ENCODE measurements at regions not wholly inside any gene's neighbourhood (a gene's known extent, or its start where the extent isn't known, plus 50 kb on each side); places are given as distances from the start of the nearest gene placed in this dataset.

DNA sequence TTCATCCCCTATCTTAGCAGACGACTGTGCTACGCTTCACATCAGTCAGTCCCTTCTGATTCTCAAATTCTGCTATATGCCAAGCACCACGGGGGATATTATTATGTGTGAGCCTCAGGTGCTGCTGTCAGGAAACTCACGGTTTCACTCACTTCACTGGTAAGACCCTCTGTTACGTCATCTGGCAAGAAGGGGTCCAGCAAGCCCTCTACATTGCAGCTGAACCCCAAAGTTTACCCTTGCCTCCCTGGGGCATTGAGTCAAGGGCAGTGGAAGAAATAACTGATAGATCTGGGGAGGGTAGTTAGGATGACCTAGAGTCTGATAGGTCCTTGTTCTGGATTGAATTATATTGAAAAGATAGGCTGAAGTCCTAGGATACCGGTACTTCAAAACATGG is 237.4 kb downstream of the RRAGC start:
- Histone ChIP-seq H3K27ac (ENCODE audit: low read depth) (no peak overlapping the region), H3K36me3 (ENCODE audit: insufficient read depth) (no peaks in the 10 kb centered on the region), H3K4me3 (ENCODE audit: low read depth, low read length) (no peak overlapping the region), H3K4me1 (ENCODE audit: insufficient read depth) (no peaks in the 10 kb centered on the region)
- no peak for DNase-seq (ENCODE audit: extremely low spot score)
- 84% methylated on average over 6 of the region's 6 CpGs for WGBS

DNA sequence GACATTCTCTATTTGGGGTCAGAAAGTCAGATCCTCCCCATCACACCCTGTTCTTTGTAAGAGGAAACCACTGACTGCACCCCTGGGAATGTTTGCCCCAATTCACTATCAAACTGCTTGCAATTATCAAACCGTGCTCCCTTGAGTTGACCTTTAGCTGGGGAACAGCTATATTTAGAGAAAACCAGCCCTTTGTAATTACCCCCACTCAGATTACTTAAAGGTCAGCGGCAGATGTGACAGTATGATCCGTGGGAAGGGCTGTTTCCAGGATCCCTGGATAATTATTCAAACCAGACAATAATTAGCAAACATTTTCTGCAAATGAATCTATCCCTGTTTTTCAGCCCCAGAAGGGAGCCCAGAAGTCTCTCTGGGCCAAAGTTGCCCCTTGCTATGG is 242.7 kb downstream of the RRAGC start:
- WGBS, result 17% methylated on average over 3 of the region's 3 CpGs
- no peaks in the 10 kb centered on the region for H3K36me3 ChIP-seq (ENCODE audit: insufficient read depth)
- no peaks in the 10 kb centered on the region for H3K4me1 ChIP-seq (ENCODE audit: insufficient read depth)
- no peak overlapping the region for H3K4me3 ChIP-seq (ENCODE audit: low read depth, low read length)
- DNase-seq (ENCODE audit: extremely low spot score), result no peak
- H3K27ac ChIP-seq (ENCODE audit: low read depth), result no peak overlapping the region

DNA sequence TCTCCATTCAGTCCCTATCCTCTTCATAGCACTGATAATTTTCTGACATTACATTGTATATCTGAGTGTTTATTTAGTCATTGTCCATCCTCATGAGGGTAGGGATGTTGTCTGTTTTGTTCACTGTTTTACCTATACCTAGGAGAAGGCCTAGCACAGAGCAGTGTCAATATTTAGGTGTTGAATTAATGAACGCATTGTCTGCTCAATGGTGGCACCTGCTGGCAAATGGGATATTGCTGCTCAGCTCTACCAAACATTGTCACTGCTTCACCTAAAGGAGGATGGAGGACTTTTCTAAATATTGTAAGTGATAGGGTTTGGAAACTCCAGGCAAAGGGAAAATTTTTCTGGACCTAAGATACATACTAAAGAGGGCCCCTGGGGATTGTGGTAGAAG is 243.9 kb downstream of the RRAGC start:
- Histone ChIP-seq H3K27ac (ENCODE audit: low read depth) (no peak overlapping the region), H3K4me1 (ENCODE audit: insufficient read depth) (no peaks in the 10 kb centered on the region), H3K4me3 (ENCODE audit: low read depth, low read length) (no peak overlapping the region), H3K36me3 (ENCODE audit: insufficient read depth) (no peaks in the 10 kb centered on the region)
- WGBS, result 78% methylated on average over 1 of the region's 1 CpG
- DNase-seq (ENCODE audit: extremely low spot score), result no peak

DNA sequence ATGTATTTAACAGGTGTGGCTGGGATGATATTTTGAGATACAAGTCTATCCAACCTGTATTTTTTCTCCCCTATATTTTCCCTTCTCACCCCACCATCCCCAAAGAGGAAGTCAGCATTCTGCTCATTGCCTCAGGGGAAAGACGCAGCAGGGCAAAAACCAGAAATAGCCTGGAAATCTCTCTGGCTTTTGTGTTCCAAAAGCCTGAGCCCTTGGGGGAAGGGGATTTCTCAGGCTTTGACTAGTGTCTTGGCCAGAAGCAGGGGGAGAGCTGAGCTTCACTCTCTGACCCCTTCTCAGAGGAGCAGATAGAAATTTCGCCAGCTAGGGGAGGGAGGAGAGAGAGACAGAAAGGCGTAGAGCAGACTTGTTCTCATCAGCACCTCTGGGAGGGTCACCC is 244.7 kb downstream of the RRAGC start:
- DNase-seq (ENCODE audit: extremely low spot score), result no peak
- H3K4me3 ChIP-seq (ENCODE audit: low read depth, low read length), result no peak overlapping the region
- H3K27ac ChIP-seq (ENCODE audit: low read depth), result no peak overlapping the region
- no peaks in the 10 kb centered on the region for H3K36me3 ChIP-seq (ENCODE audit: insufficient read depth)
- no peaks in the 10 kb centered on the region for H3K4me1 ChIP-seq (ENCODE audit: insufficient read depth)
- WGBS, result 59% methylated on average over 3 of the region's 3 CpGs

DNA sequence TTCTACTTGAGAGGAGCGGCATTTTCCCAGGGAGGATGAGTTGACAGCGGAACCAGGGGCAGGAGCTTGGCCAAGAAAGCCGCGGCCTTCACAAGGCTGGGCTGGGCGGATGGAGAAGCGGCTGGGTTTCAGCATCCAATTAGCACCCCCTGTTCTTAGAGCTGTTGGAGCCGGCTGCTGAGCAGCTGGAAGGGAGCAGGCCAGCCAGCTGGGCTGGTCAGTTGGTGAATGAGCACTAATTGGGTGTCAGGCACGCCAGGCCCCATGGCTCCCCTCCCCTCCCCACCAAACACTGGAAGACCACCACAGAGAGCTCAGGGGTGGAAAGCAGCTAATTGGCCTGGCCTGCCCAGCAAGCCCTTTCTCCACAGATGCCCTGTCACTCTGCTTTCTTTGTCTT is 245.6 kb downstream of the RRAGC start:
- Histone ChIP-seq H3K36me3 (ENCODE audit: insufficient read depth) (no peaks in the 10 kb centered on the region), H3K4me1 (ENCODE audit: insufficient read depth) (no peaks in the 10 kb centered on the region), H3K4me3 (ENCODE audit: low read depth, low read length) (no peak overlapping the region), H3K27ac (ENCODE audit: low read depth) (no peak overlapping the region)
- WGBS, result 57% methylated on average over 8 of the region's 8 CpGs
- no peak for DNase-seq (ENCODE audit: extremely low spot score)

DNA sequence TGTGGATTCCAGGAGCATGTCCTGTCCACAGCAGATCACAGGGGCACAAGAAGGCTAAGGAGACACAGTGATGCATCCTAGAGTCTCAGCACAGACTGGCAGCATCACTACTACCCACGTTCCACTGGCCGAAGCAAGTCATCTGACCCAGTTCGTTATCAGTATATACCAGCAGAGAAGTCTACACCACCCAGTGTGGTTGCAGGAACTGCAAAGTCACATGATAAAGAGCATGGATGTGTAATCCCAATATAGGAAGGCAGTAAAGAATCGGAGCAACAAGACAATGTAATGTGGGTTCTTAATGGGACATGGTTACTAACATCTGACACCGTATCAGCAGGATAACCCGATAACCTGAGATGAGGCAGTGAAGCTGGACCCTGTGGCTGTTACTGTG is 246.6 kb downstream of the RRAGC start:
- no peaks in the 10 kb centered on the region for H3K4me1 ChIP-seq (ENCODE audit: insufficient read depth)

DNA sequence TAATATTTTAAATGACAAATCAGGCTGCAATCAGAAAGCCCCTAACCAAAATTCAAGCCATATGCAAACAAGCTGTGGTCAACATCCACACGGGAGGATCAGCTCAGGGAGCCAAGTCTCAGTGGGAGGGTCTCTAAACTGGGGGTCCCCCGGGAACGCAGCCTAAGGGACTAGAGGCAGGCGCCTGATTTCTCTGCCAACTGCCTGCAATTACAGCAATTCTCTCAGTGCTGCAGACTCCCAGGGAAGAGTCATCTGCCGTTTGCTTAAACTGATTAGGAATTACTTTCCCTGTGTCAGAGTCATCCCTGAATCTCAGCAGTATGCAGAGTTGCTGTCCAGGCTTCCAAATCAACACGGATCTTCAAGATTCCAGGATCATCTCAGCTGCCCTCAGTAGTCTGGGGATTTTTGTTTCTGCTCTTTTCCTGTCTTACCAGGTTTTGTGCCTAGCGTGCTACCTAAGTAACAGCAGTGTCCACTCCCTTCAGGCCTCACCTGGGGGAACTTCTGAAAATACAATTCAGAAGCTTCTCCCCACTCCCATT is 247.8 kb downstream of the RRAGC start:
- WGBS, result 27% methylated on average over 7 of the region's 7 CpGs

More for the DNA sequence above, 246.6 kb downstream of the RRAGC start:
- no peak for DNase-seq (ENCODE audit: extremely low spot score)
- Histone ChIP-seq H3K4me3 (ENCODE audit: low read depth, low read length) (no peak overlapping the region), H3K27ac (ENCODE audit: low read depth) (no peak overlapping the region), H3K36me3 (ENCODE audit: insufficient read depth) (no peaks in the 10 kb centered on the region)
- WGBS, result 85% methylated on average over 6 of the region's 6 CpGs

DNA sequence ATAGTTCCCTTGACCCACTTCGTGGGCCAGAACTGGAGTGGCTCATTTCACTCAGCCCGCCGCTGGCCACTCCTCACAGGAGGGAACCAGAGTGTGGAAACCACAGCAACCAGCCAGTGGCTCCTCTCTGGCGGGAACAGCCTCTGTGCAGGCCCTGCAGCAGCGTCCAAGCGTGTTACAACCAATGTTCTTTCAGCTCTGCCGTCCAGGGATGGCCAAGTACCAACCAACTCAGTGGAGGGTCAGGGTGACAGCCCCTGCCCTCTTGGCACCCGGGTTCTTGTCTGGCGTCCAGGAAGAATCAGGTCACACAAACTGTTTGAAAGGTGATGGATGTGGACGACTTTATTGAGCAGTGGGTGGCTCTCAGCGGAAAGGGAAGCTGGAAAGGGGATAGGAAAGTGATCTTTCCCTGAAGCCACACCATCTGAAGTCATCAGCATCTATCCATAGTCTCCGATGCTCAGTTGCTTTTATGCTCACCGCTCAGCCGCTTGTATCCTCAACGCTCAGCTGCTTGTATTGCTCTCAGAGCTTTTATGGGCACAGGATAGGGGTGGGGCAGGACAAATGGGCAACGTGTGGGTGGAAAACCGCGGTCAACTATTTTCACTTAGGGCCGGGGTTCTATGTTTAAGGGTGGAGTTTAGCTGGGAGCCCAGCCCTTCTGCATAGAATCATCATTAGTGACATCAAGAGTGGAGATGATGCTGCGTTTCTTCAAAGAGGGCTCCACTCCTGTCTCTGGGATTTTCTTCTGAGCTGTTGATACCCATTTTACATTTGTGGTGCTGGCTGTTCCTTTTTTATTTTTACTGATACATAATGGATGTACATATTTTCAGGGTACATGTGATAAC is 250.2 kb downstream of the RRAGC start:
- WGBS, result 84% methylated on average over 20 of the region's 20 CpGs
- H3K27ac ChIP-seq (ENCODE audit: low read depth), result no peak overlapping the region
- H3K4me1 ChIP-seq (ENCODE audit: insufficient read depth), result no peaks in the 10 kb centered on the region
- H3K36me3 ChIP-seq (ENCODE audit: insufficient read depth), result no peaks in the 10 kb centered on the region
- no peak for DNase-seq (ENCODE audit: extremely low spot score)
- no peak overlapping the region for H3K4me3 ChIP-seq (ENCODE audit: low read depth, low read length)

More for the DNA sequence above, 247.8 kb downstream of the RRAGC start:
- Histone ChIP-seq H3K27ac (ENCODE audit: low read depth) (no peak overlapping the region), H3K4me3 (ENCODE audit: low read depth, low read length) (no peak overlapping the region), H3K36me3 (ENCODE audit: insufficient read depth) (no peaks in the 10 kb centered on the region), H3K4me1 (ENCODE audit: insufficient read depth) (no peaks in the 10 kb centered on the region)
- no peak for DNase-seq (ENCODE audit: extremely low spot score)

DNA sequence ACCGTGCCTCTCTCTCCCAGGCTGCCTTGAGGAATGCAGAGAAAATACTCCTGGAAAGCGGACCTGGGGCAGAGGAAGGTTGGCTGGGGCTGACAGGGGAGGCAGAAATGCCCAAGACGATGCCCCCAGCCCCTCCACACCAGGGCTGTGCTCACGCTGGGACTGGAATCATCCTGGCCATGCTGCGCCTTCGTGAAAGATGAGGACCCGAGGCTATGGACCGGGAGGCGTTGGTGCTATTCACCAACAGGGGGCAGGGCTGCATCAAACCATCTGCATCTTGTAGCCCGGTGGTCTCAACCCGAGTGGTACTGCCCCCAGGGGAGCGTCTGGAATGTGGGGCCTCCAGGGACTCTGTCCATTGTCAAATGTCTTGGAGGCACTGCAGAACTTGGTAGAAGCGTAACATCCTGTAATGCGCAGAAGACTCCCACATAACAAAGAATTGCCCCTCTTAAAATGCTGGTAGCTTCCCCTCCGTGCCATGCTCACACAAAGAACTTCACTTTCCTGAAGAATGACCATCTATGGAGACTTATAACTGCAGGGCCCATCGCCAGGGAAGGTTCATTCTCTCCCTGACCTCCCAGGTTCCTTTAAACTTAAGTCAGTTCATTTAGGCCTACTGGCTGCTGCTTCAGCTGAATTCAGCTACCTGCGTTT is 251.2 kb downstream of the RRAGC start:
- H3K4me1 ChIP-seq (ENCODE audit: insufficient read depth), result no peaks in the 10 kb centered on the region
- no peak overlapping the region for H3K27ac ChIP-seq (ENCODE audit: low read depth)
- DNase-seq (ENCODE audit: extremely low spot score), result no peak
- H3K4me3 ChIP-seq (ENCODE audit: low read depth, low read length), result no peak overlapping the region
- WGBS, result 28% methylated on average over 17 of the region's 17 CpGs
- no peaks in the 10 kb centered on the region for H3K36me3 ChIP-seq (ENCODE audit: insufficient read depth)

DNA sequence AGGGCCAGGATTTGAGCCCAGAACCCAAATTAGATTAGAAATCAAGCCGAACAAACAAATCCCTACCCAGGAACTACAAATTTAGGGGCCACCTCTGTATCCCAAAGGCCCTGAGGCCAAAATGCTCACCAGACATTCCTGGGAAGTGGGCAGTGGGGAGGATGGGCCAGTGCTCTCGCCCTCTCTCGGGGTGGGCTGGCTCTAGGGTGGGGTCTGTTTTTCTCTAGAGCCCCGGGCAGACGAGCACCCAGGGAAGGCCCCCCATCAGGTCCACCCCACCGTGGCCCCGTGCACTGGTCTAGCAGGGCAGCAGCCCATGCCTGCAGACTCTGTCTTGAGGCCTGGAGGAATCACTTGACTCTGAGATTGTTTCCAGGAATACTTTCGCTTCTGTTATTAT is 252.0 kb downstream of the RRAGC start:
- no peak for DNase-seq (ENCODE audit: extremely low spot score)
- H3K4me1 ChIP-seq (ENCODE audit: insufficient read depth), result no peaks in the 10 kb centered on the region
- no peak overlapping the region for H3K27ac ChIP-seq (ENCODE audit: low read depth)
- no peaks in the 10 kb centered on the region for H3K36me3 ChIP-seq (ENCODE audit: insufficient read depth)
- H3K4me3 ChIP-seq (ENCODE audit: low read depth, low read length), result no peak overlapping the region
- WGBS, result 63% methylated on average over 8 of the region's 8 CpGs

DNA sequence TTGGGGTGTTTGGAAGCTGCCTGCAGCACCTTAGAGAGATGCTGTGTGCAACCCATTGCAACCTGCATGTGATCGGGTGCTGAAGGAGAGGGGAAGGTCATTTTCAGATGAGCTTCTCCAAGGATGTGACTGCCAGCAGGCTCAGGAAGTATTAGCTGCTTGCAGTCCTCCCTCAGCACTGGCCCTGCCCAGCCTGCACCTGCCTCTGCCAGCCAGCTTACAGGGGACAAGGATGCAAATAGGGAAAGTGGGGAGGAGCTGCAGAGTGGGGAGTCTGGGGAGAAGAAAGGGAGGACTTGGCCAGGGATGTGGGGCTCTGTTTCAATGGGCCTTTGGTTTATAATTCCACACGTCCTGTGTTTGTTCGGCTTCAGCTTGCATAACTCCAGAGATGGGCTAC is 254.5 kb downstream of the RRAGC start:
- H3K27ac ChIP-seq (ENCODE audit: low read depth), result no peak overlapping the region
- H3K4me3 ChIP-seq (ENCODE audit: low read depth, low read length), result no peak overlapping the region
- WGBS, result 76% methylated on average over 3 of the region's 3 CpGs
- no peak for DNase-seq (ENCODE audit: extremely low spot score)
- H3K36me3 ChIP-seq (ENCODE audit: insufficient read depth), result no peaks in the 10 kb centered on the region
- no peaks in the 10 kb centered on the region for H3K4me1 ChIP-seq (ENCODE audit: insufficient read depth)

DNA sequence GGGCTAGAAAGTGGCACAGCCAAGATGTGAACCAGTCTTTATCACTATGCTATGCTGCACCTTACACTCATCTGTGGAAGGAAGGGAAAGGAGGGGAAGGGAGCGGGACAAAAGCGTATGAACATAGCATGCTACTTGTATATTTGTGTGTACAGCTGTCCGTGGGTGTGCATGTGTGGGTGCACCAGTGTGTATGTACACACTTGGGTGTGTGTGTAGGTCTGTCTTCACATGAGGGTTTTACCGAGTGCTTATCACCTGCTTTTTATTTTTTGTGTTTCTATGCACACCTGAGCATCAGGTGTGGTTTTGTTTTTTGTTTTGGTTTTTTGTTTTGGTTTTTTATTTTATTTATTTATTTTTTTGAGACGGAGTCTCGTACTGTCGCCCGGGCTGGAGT is 255.7 kb downstream of the RRAGC start:
- WGBS, result 84% methylated on average over 8 of the region's 8 CpGs
- Histone ChIP-seq H3K27ac (ENCODE audit: low read depth) (no peak overlapping the region), H3K4me3 (ENCODE audit: low read depth, low read length) (no peak overlapping the region), H3K36me3 (ENCODE audit: insufficient read depth) (no peaks in the 10 kb centered on the region), H3K4me1 (ENCODE audit: insufficient read depth) (no peaks in the 10 kb centered on the region)
- DNase-seq (ENCODE audit: extremely low spot score), result no peak

DNA sequence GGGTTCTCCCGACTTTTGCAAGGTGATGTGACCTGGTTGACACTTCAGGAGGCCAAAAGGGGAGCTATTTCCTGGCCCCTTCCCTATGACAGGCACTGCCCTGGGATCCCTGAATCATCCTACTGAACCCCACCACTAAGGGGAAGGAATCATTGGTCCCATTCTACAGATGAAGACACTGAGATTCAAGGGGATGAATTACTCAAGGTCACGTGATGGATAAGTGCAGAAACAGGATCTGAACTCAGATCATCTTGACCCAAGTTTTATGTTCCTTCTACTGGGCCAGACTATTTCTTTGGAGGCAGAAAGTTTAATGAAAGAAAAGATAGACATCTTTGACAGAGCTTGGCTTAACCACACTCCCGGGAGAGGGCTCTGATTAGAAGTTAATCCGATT is 258.7 kb downstream of the RRAGC start:
- WGBS, result 62% methylated on average over 4 of the region's 4 CpGs
- DNase-seq (ENCODE audit: extremely low spot score), result no peak

DNA sequence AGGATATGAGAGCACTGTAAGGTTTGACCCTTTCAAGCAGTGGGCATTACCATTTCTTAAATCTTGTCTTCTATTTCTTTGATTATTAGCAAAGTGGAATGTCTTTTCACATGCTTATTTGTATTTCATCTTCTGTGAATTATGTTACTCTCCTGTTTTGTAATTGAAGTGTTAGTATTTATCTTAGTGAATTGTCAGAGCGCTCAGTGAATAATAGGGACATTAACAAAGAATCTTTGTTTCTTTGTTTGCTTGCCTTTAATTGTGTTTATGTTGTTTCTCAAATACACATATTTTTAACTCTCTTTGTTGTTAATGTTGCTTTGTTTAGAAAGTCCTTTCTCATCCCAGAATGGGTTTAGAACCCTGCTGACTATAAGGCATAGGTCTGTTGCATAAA is 259.3 kb downstream of the RRAGC start:
- H3K4me3 ChIP-seq (ENCODE audit: low read depth, low read length), result no peak overlapping the region
- DNase-seq (ENCODE audit: extremely low spot score), result no peak
- WGBS, result 68% methylated on average over 1 of the region's 1 CpG
- H3K27ac ChIP-seq (ENCODE audit: low read depth), result no peak overlapping the region
- H3K36me3 ChIP-seq (ENCODE audit: insufficient read depth), result no peaks in the 10 kb centered on the region
- H3K4me1 ChIP-seq (ENCODE audit: insufficient read depth), result no peaks in the 10 kb centered on the region

More for the DNA sequence above, 258.7 kb downstream of the RRAGC start:
- Histone ChIP-seq H3K4me1 (ENCODE audit: insufficient read depth) (no peaks in the 10 kb centered on the region), H3K36me3 (ENCODE audit: insufficient read depth) (no peaks in the 10 kb centered on the region), H3K27ac (ENCODE audit: low read depth) (no peak overlapping the region), H3K4me3 (ENCODE audit: low read depth, low read length) (no peak overlapping the region)

All from urinary bladder (tissue), 3 donors.